ENCODE measurements at regions not wholly inside any gene's neighbourhood (a gene's known extent, or its start where the extent isn't known, plus 50 kb on each side); places are given as distances from the start of the nearest gene placed in this dataset.

DNA sequence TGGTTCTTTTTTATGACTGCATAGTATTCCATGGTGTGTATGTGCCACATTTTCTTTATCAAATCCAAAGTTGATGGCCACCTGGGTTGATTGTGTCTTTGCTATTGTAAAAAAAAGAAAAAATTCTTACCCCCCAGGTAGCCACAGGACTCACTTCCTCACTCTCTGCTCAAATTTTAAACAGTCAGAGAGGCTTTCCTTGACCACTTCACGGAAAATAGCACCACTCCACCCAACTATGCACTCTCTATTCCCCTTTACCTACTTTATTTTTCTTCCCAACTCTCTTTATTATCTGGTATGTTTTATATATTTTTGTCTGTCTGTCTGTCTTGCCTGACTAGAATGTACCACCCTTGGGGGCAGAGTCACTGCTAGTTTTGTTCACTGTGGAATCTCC, 205.3 kb downstream of the BTG1 start:
- DNase-seq (ENCODE audit: low read depth, low spot score), result no peak
- in situ Hi-C loops (cut with HindIII; ENCODE audit: low sequenced_read_pairs), result no loop called here
- no peak overlapping the region for H3K4me3 ChIP-seq (ENCODE audit: low read depth, low read length)
- TF ChIP-seq, protein P1, sequence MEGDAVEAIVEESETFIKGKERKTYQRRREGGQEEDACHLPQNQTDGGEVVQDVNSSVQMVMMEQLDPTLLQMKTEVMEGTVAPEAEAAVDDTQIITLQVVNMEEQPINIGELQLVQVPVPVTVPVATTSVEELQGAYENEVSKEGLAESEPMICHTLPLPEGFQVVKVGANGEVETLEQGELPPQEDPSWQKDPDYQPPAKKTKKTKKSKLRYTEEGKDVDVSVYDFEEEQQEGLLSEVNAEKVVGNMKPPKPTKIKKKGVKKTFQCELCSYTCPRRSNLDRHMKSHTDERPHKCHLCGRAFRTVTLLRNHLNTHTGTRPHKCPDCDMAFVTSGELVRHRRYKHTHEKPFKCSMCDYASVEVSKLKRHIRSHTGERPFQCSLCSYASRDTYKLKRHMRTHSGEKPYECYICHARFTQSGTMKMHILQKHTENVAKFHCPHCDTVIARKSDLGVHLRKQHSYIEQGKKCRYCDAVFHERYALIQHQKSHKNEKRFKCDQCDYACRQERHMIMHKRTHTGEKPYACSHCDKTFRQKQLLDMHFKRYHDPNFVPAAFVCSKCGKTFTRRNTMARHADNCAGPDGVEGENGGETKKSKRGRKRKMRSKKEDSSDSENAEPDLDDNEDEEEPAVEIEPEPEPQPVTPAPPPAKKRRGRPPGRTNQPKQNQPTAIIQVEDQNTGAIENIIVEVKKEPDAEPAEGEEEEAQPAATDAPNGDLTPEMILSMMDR (IDR thresholded peaks at IDR 0.05; ENCODE audit: low read depth, low read length), result no peak

DNA sequence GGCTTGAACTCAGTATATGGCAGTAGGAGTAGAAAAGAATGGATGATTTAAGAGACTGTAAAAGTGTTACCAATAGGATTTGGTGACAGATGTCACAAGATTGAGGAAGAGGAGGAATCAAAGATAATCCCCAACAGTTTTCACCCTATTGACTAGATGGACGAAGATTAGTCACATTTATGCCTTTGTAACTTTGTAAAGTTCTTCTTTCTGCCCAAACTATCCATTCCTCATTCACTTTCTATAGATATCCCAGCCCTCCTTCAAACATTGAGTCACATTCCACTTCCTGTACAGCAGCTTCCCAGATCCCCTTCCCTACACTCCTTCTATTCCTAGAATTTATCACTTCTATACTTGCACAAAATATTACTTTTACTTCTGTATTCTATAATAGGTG, 207.9 kb downstream of the BTG1 start:
- TF ChIP-seq, protein P1 (IDR thresholded peaks at IDR 0.05; ENCODE audit: low read depth, low read length), result no peak
- no peak for DNase-seq (ENCODE audit: low read depth, low spot score)
- no peak overlapping the region for H3K4me3 ChIP-seq (ENCODE audit: low read depth, low read length)
- in situ Hi-C loops (cut with HindIII; ENCODE audit: low sequenced_read_pairs), result no loop called here

DNA sequence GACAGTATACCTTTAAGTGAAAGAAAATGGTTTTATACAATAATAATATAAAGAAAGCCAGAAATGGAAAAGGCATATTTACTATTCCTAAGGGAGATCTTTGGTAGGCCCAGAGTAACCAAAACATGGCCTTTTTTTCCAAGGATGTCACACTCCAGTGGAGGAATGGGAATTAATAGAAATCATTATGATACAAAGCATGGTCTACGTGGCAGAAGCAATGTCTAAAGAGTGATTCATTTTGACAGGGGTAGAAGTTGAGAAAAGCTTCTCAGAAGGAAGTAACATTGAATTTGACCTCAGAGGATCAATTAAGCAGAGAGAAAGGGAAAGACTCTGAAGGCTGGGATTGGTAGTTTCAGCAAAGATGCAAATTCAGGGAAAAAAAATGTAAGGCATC, 208.6 kb downstream of the BTG1 start:
- in situ Hi-C loops (cut with HindIII; ENCODE audit: low sequenced_read_pairs), result no loop called here
- TF ChIP-seq, protein P1 (IDR thresholded peaks at IDR 0.05; ENCODE audit: low read depth, low read length), result no peak
- no peak for DNase-seq (ENCODE audit: low read depth, low spot score)
- H3K4me3 ChIP-seq (ENCODE audit: low read depth, low read length), result no peak overlapping the region

DNA sequence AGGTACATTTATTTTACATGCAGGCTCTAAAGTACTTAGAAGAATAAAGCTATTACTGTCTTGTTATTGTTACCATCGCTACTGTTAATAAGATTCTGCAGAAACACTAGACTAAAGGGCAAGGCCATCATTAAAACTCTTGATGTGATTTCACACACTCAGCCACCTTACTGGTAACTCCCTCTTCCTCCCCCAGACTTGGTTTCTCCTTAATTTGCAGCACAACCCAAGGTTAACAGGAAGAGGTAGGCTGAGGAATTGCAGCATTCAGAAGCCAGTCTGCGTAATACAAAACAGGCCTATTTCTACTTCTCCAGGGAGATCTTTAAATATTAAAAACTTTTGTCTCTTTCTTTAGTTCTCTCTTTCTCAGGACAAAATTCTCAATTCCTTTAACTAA, 210.3 kb downstream of the BTG1 start:
- in situ Hi-C loops (cut with HindIII; ENCODE audit: low sequenced_read_pairs), result no loop called here
- no peak overlapping the region for H3K4me3 ChIP-seq (ENCODE audit: low read depth, low read length)
- TF ChIP-seq, protein P1 (IDR thresholded peaks at IDR 0.05; ENCODE audit: low read depth, low read length), result no peak
- DNase-seq (ENCODE audit: low read depth, low spot score), result no peak

DNA sequence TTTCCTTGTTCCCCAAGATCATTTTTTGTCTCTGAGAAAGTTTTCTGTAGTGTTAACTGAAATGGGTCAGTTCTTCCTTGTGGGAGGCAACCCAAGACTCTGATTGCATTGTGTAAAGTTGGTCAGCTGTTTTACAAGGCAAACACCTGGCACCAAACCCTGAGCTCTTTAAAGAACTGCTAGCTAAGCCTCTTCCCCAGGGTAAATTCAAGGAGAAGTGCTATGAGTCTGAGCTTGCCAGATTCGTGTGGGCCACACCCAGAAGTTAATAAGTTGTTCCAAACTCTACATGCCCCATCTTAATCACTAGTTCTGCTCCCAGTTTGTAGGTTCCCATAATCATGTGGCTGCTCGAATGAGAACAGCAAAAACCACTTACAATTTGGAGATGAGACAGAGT, 214.5 kb downstream of the BTG1 start:
- no peak overlapping the region for H3K4me3 ChIP-seq (ENCODE audit: low read depth, low read length)
- TF ChIP-seq, protein P1 (IDR thresholded peaks at IDR 0.05; ENCODE audit: low read depth, low read length), result no peak
- no peak for DNase-seq (ENCODE audit: low read depth, low spot score)
- in situ Hi-C loops (cut with HindIII; ENCODE audit: low sequenced_read_pairs), result no loop called here

DNA sequence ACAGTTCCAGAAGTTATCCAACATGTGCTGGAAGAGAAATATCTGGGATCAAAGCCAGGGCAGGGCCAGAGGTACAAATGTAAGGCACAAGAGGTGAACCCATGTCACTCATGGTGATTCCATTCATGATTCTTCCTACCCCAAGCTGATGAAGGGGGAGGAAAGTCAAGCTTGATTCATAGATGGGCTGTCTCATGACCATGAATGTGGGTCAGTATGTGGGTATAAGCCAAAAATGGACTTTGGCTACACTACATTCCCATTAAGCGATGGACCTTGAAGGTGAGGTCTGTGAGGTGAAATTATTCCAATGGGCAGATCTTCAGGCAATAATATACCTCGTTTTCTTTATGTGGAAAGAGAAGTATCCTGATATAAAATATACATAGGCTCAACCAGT, 217.1 kb downstream of the BTG1 start:
- in situ Hi-C loops (cut with HindIII; ENCODE audit: low sequenced_read_pairs), result no loop called here
- TF ChIP-seq, protein P1 (IDR thresholded peaks at IDR 0.05; ENCODE audit: low read depth, low read length), result no peak
- DNase-seq (ENCODE audit: low read depth, low spot score), result no peak
- no peak overlapping the region for H3K4me3 ChIP-seq (ENCODE audit: low read depth, low read length)

DNA sequence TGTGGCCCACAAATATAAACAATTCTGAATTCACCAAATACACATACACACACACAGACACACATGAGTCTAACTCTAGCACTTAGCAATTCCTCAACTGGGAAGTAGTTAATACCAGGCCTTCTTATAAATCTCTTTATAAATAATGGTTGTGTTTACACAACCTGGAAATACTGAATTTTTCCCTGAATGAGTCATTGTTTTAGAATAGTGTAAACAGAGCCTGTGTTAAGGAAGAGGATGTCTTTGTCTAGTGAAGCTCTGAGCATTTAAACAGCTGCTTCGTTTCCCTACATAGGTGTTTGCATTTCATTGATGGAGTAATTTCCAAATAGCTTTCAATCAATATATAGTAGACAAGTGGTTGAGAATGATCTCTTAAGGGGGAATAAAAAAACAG, 218.8 kb downstream of the BTG1 start:
- TF ChIP-seq, protein P1 (IDR thresholded peaks at IDR 0.05; ENCODE audit: low read depth, low read length), result no peak
- in situ Hi-C loops (cut with HindIII; ENCODE audit: low sequenced_read_pairs), result no loop called here
- DNase-seq (ENCODE audit: low read depth, low spot score), result peak; percentile 67
- H3K4me3 ChIP-seq (ENCODE audit: low read depth, low read length), result no peak overlapping the region
